MM.1S (cell line): ENCODE measurements at regions not wholly inside any gene's neighbourhood (a gene's known extent, or its start where the extent isn't known, plus 50 kb on each side); places are given as distances from the start of the nearest gene placed in this dataset.

ENCODE experiments used
- DNase-seq: peaks from one replicate; pipeline ENCODE4 v3.0.0-alpha.2; 2015
- H2AFZ ChIP-seq: fragments of 300-600 bp; sonication (generic); 2 replicates; pipeline ENCODE4 v1.6.0; 2016; ENCODE audit warnings: antibody characterized with exemption, low read length
- H3F3A ChIP-seq: fragments of 300-600 bp; sonication (generic); 2 replicates; pipeline ENCODE4 v1.6.1; 2016; ENCODE audit warnings: mild to moderate bottlenecking, antibody characterized with exemption, low read length, moderate library complexity, mixed read lengths; ENCODE audit not compliant: insufficient read depth
- H3K27ac ChIP-seq: fragments of 300-600 bp; sonication (generic); 2 replicates; pipeline ENCODE4 v1.5.1; 2016; ENCODE audit warnings: mild to moderate bottlenecking, low read length
- H3K27me3 ChIP-seq: fragments of 300-600 bp; sonication (generic); replicated peaks from 2 replicates; pipeline ENCODE4 v1.6.0; 2016; ENCODE audit warnings: low read length; ENCODE audit not compliant: insufficient read depth
- H3K36me3 ChIP-seq: fragments of 300-600 bp; sonication (generic); replicated peaks from 2 replicates; pipeline ENCODE4 v1.6.1; 2016; ENCODE audit warnings: mild to moderate bottlenecking, low read length, mixed read lengths; ENCODE audit not compliant: insufficient read depth
- H3K4me1 ChIP-seq: fragments of 300-600 bp; sonication (generic); 2 replicates; pipeline ENCODE4 v1.6.1; 2016; ENCODE audit warnings: low read length, mixed read lengths
- H3K4me2 ChIP-seq: fragments of 300-600 bp; sonication (generic); 2 replicates; pipeline ENCODE4 v1.6.0; 2016; ENCODE audit warnings: low read depth, low read length
- H3K4me3 ChIP-seq: fragments of 300-600 bp; sonication (generic); 2 replicates; pipeline ENCODE4 v1.5.1; 2016; ENCODE audit warnings: low read length, mixed read lengths
- H3K79me2 ChIP-seq: fragments of 300-600 bp; sonication (generic); 2 replicates; pipeline ENCODE4 v1.6.1; 2016; ENCODE audit warnings: mixed run types, low read length, mixed read lengths
- H3K9ac ChIP-seq: fragments of 300-600 bp; sonication (generic); 2 replicates; pipeline ENCODE4 v1.6.1; 2016; ENCODE audit warnings: low read length, mixed read lengths
- H3K9me2 ChIP-seq: fragments of 300-600 bp; sonication (generic); replicated peaks from 2 replicates; pipeline ENCODE4 v1.6.1; 2016; ENCODE audit warnings: mild to moderate bottlenecking, low read length, mixed read lengths; ENCODE audit not compliant: insufficient read depth
- H3K9me3 ChIP-seq: fragments of 300-600 bp; sonication (generic); replicated peaks from 2 replicates; pipeline ENCODE4 v1.6.1; 2016; ENCODE audit warnings: mild to moderate bottlenecking, low read length, mixed read lengths; ENCODE audit not compliant: insufficient read depth
- H4K20me1 ChIP-seq: fragments of 300-600 bp; sonication (generic); 2 replicates; pipeline ENCODE4 v1.6.1; 2016; ENCODE audit warnings: mild to moderate bottlenecking, low read length, moderate library complexity, mixed read lengths; ENCODE audit not compliant: insufficient read depth
- EZH2 ChIP-seq: fragments of 300-600 bp; sonication (generic); optimal IDR thresholded peaks from 2 replicates; pipeline ENCODE3; 2017; ENCODE audit warnings: low read depth, mild to moderate bottlenecking, antibody characterized with exemption, low read length, mixed read lengths
- EZH2phosphoT487 ChIP-seq: fragments of 300-600 bp; sonication (generic); IDR thresholded peaks from 2 replicates; pipeline ENCODE4 v1.6.1; 2018; ENCODE audit warnings: antibody characterized with exemption, low read length
- TF ChIP-seq, protein P1 (sequence below): fragments of 300-600 bp; sonication (generic); IDR thresholded peaks from 2 replicates; pipeline ENCODE4 v1.5.1; 2016; ENCODE audit warnings: antibody characterized with exemption, low read length, mixed read lengths

GRCh38 chr3:127068111-127068810 lies 85.3 kb downstream of the PLXNA1 start:
- Histone ChIP-seq H3K4me1 (no peaks in the 10 kb centered on the region), H3K27ac (no peak overlapping the region), H3K4me2 (no peak overlapping the region), H3K9ac (no peak overlapping the region), H3K27me3 (0 out of 2 replicates have a peak, but pooled peaks cover 14% of the 10 kb centered on the region), H3K4me3 (no peak overlapping the region), H2AFZ (no peak overlapping the region), H3K9me3 (no peaks in the 10 kb centered on the region), H3F3A (no peaks in the 10 kb centered on the region), H4K20me1 (no peaks in the 10 kb centered on the region), H3K36me3 (no peaks in the 10 kb centered on the region), H3K79me2 (no peaks in the 10 kb centered on the region), H3K9me2 (no peaks in the 10 kb centered on the region)
- TF ChIP-seq, protein P1, sequence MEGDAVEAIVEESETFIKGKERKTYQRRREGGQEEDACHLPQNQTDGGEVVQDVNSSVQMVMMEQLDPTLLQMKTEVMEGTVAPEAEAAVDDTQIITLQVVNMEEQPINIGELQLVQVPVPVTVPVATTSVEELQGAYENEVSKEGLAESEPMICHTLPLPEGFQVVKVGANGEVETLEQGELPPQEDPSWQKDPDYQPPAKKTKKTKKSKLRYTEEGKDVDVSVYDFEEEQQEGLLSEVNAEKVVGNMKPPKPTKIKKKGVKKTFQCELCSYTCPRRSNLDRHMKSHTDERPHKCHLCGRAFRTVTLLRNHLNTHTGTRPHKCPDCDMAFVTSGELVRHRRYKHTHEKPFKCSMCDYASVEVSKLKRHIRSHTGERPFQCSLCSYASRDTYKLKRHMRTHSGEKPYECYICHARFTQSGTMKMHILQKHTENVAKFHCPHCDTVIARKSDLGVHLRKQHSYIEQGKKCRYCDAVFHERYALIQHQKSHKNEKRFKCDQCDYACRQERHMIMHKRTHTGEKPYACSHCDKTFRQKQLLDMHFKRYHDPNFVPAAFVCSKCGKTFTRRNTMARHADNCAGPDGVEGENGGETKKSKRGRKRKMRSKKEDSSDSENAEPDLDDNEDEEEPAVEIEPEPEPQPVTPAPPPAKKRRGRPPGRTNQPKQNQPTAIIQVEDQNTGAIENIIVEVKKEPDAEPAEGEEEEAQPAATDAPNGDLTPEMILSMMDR: no peak
- TF ChIP-seq EZH2phosphoT487: no peak
- DNase-seq: no peak

- no peaks in the 10 kb centered on the region for H3K36me3 ChIP-seq
- H3K9ac ChIP-seq: no peak overlapping the region
- no peak overlapping the region for H2AFZ ChIP-seq
- no peak overlapping the region for H3K4me2 ChIP-seq
- no peaks in the 10 kb centered on the region for H4K20me1 ChIP-seq
- no peaks in the 10 kb centered on the region for H3K9me2 ChIP-seq
- H3K9me3 ChIP-seq: no peaks in the 10 kb centered on the region
- no peak for TF ChIP-seq EZH2
- TF ChIP-seq, protein P1: no peak
- TF ChIP-seq EZH2phosphoT487: no peak
- H3K4me1 ChIP-seq: no peaks in the 10 kb centered on the region
- 0 out of 2 replicates have a peak, but pooled peaks cover 14% of the 10 kb centered on the region for H3K27me3 ChIP-seq
- H3K27ac ChIP-seq: no peak overlapping the region
- DNase-seq: no peak
- H3K4me3 ChIP-seq: no peak overlapping the region
- H3K79me2 ChIP-seq: no peaks in the 10 kb centered on the region
- no peaks in the 10 kb centered on the region for H3F3A ChIP-seq
Measured at GRCh38 chr3:127068871-127069270, 86.0 kb downstream of the PLXNA1 start.

- no peak for TF ChIP-seq EZH2
- TF ChIP-seq EZH2phosphoT487: no peak
- TF ChIP-seq, protein P1: no peak
- no peak overlapping the region for H3K27ac ChIP-seq
- H3K36me3 ChIP-seq: no peaks in the 10 kb centered on the region
- H3K4me3 ChIP-seq: no peak overlapping the region
- H3K9me2 ChIP-seq: no peaks in the 10 kb centered on the region
- no peaks in the 10 kb centered on the region for H4K20me1 ChIP-seq
- H3F3A ChIP-seq: no peaks in the 10 kb centered on the region
- no peaks in the 10 kb centered on the region for H3K4me1 ChIP-seq
- no peak overlapping the region for H3K4me2 ChIP-seq
- H2AFZ ChIP-seq: no peak overlapping the region
- no peak overlapping the region for H3K9ac ChIP-seq
- H3K79me2 ChIP-seq: no peaks in the 10 kb centered on the region
- no peaks in the 10 kb centered on the region for H3K9me3 ChIP-seq
- H3K27me3 ChIP-seq: peaks cover 14% of the 10 kb centered on the region; the same call in 1 of the 2 replicates
- no peak for DNase-seq
Measured at GRCh38 chr3:127069814-127070440, 87.0 kb downstream of the PLXNA1 start.
